HG02981 (cell line): ENCODE measurements at regions not wholly inside any gene's neighbourhood (a gene's known extent, or its start where the extent isn't known, plus 50 kb on each side); places are given as distances from the start of the nearest gene placed in this dataset.
"Not testable (repeated sequence)": the region's sequence is repeated elsewhere in the genome, so short reads cannot be mapped to it uniquely, and the experiment has no call there.

Source experiments
- ATAC-seq: cut with Tn5 transposase; IDR thresholded peaks from one replicate; pipeline ENCODE4 v1.9.1; 2021; ENCODE audit warnings: mild to moderate bottlenecking, moderate library complexity; ENCODE audit not compliant: unreplicated experiment

DNA sequence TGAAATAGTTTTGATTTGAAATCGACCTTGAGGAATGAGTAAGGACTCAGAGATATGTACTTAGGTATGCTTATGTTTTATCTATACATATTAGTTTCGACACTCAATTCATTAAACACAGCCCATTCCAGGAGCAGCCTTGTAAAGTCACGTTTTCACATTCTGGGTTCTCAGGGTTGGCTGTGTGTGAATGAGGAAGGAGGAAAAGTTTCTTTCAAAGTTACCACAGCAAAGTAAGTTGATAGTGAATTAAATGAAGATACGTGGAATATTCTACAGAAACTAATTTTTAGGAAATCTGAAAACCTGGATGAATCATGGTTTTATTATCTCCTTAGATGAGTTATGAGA is 133.5 kb downstream of the C3orf38 start:
- ATAC-seq: no peak

DNA sequence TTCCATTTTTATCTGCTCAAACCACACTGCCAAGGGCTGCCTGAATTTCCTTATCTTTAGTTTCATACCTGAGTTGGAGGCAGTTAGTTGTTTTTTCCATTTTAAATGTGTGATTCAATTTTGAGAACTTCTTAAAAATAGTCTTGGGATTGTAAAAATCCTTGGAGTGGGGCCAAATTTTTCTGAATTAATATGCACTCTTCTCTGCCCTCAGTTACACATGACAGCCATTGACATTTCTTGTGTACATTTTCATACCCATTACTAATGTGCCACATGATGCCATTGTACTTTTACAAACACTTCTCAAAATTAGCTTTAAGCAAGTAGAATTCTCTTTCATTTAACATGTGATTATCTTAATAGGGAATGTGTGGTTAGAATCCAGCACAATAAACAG is 141.7 kb downstream of the C3orf38 start:
- no peak for ATAC-seq

DNA sequence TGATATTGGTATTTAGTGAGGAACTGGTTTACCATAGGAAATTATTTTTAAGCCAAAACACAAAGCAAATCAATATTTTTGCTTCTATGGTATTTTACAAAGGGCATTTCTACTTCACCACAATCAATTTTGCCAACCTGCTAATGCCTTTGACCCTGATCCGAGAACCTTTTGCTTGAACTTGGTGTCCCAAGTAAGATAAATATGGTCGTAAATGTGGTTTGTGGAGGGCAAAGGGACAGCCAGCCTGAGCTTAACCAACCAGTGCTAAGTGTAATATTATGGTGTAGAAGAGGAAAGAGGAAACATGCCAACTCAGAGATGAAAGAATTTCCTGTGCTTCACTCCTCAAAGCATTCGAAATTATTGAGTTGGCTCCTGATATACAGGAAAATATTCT is 148.4 kb downstream of the C3orf38 start:
- no peak for ATAC-seq

DNA sequence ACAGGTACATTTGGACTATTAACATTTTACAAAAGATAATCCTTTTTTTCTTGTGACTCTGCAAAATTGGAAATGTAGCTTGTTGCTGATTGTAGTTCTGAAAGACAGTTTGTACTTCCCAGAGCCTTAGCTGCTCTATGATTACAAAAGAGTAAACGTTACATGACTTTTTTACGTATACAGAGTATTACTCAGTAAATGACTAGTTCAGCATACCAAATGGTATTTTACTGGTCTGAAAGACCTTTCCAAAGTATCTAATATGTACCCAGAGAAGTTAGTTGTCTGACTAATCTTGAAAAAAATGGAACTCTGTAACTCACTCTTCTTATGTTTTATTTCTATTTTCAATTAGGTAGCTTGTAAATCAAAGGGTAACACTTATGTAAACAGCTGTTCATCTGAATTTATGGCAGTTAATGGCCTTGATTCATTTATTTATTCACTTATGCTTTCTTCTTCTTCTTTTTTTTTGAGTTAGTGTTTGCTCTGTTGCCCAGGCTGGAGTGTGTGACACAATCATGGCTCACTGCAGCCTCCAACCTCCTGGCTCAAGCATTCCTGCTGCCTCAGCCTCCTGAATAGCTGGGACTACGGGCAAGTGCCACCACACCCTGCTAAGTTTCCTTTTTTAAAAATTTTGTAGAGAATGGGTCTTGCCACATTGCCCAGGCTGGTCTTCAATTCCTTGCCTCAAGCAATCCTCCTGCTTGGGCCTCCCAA is 151.7 kb downstream of the C3orf38 start:
- no peak for ATAC-seq

DNA sequence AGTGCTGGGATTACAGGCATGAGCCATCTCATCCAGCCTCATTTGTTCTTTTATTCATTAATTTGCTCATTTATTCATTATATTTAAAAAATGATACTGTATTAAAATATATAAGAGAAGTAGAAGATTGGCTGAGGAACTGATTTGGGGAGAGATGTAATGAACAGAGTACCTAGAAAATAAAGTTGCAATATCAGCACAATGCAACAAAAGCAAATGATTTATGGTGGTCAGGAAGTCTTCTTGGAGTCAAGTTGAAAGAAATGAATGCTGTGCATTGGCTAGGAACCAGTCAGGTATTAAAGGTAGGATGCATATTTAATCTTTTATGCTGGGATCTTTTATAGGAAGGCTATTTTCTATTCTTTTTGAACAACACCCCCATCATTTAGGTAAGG is 152.2 kb downstream of the C3orf38 start:
- no peak for ATAC-seq

DNA sequence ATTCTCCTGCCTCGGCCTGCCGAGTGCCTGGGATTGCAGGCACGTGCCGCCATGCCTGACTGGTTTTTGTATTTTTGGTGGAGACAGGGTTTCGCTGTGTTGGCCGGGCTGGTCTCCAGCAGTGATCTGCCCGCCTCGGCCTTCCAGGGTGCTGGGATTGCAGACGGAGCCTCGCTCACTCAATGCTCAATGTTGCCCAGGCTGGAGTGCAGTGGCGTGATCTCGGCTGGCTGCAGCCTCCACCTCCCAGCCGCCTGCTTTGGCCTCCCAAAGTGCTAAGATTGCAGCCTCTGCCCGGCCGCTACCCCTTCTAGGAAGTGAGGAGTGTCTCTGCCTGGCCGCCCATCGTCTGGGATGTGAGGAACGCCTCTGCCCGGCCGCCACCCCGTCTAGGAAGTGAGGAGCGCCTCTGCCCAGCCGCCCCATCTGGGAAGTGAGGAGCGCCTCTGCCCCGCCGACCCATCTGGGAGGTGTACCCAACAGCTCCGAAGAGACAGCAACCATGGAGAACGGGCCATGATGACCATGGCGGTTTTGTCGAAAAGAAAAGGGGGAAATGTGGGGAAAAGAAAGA is 153.7 kb downstream of the C3orf38 start:
- ATAC-seq: not testable (repeated sequence)

DNA sequence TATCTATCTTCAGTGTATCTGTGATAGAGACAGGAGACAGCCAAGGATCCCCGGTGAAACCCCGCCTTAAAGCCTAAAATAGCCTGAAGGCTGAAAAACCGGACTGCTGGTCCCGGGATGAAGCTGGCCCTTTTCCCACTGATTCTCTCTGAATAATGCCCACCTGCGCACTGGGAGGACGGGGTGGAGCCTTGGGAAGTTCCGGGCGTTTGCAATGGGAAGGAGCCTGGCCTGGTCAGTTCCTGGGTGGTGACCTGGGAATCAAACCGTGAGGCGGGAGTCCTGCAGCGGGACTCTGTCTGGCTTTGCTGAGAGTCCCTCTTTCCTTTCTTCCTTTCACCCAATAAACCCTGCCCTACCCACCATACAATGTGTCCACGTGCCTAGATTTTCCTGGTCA is 157.9 kb downstream of the C3orf38 start:
- no peak for ATAC-seq

DNA sequence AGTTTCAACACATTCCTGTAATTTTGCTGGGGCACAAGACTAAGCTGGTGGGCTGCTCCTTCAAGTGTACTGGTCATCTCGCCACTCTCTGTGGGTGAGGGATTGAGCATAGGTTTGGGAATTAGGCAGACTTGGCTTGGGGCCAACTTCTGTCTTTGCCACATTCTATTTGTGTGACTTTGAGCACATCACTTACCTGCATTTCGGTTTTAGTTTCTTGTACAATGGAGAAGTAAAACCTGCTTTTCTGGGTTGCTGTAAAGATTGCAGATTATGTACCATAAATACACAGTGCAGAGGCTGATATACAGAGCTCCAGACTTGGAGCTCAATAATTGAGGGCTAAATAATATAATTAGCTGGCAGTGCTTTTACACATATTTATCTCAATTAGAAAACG is 162.1 kb downstream of the C3orf38 start:
- ATAC-seq: no peak

DNA sequence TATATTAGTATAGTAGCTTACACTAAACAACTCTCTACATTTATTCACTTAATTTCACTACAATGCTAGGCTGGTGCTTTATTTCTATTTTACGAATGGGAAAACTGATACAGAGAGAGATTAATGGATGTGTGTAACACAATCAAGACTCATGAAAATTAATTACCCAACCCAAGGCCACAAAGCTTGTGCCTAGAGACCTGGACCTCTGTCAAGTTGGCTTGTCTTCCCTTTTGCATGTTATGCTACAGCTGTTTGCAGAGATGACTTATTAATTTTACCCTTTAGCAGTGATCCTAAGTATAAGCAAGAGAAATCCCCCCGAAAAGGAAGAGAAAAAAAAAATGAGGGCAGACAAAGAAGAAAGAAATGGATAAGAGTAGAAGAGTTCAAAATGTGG is 162.5 kb downstream of the C3orf38 start:
- no peak for ATAC-seq

DNA sequence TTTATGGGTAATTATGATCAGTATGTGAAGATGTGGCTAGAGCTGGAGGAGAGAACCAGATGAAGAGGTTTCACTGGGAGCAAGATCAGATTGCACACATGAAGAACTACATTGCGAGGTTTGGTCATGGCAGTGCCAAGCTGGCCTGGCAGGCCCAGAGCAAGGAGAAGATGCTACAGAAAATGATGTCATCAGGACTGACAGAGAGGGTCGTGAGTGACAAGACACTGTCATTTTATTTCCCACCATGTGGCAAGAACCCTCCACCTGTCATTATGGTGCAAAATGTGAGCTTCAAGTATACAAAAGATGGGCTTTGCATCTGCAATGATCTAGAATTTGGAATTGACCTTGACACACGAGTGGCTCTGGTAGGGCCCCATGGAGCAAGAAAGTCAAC is 168.3 kb downstream of the C3orf38 start:
- ATAC-seq: no peak

DNA sequence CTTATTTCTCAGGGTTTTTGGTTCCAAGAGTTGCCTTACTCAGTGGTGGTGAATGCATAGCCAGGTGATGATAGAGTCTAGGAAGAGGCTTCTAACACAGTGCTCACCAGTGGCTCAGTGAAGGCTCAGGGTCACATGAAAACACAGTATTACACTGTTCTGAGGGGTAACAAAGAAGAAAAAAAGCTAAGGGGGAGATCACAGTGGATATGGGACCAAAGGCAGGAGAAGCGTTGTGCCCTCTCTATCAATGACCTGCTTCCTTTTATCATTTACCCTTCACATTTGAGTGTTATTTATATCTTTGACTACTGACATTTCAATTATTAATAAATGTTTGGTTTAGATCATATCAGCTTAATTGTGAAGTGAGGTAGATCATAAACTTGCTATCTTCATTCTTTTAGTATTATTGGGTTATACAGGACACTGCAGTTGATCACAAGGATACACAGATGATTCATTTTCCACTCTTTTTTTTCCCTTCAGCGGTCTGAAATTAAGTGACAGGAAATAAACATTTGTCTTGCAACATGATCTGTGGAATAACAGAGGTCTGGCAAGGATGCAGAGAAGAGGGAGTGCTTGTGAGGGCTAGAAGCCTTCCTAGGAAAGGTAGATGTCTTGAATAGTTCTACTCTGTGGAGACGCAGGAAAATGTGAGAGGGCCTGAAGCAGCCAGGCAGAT is 171.7 kb downstream of the C3orf38 start:
- ATAC-seq: no peak

DNA sequence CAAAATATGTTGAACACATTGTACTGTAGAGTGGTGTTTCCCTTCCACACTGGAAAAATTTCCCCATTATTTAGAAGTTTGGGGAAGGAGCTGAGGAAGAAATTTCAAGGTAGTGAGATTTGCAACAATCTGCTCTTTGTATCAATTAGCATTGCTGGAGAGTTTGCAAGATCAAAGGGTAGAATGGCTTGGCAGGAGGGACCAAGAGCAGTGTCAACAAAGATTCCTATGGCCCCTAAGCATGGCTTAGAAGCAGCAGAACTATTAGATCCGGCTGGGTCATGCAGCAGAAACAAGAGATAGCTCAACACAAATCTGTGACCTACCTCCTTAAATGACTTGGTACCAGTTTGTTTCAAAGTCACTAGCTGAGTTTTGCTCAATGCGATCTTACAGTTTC is 175.0 kb downstream of the C3orf38 start:
- no peak for ATAC-seq

DNA sequence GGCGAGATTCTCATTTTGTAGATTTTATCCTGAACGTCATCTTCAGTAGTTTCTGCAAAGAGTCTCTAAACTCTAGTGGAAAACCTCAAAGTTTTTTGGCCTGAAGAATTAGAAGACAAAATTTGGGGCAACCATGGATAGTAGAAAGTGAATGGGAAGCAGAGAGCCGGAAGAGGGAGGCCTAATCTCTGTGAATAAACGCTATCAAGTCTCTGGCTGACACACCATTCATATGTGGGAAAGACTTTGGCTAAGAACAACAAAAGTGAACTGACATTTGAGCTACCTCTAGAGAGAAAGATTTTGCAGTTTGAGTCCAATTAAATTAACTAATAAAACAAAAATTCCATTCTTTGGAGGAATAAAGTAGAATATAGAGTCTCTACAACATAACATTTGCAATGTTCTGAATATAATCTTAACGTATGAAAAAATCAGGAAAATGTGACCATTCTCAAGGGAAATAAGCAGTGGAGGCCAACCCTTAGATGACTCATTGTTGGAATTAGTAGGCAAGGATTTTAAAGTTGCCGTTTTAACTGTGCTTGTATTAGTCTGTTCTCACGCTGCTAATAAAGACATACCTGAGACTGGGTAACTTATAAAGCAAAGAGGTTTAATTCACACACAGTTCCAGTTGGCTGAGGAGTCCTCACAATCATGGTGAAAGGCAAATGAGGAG is 184.6 kb downstream of the C3orf38 start:
- no peak for ATAC-seq

DNA sequence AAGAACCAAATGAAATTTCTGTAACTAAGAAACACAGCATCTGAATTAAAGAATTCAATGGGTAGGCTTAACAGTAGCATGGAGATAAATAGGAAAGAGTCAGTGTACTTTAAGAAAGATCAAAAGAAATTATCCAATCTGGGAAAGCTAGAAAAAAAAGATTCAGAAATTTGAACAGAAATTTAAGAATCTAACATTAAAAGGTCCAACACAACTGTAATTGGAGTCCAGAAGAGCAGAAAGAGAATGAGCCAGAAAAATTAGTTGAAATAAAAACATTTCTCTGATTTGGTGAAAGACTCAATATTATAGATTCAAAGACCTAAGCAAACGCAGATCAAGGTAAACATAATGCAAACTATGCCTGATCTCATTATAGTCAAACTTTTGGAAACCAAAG is 187.1 kb downstream of the C3orf38 start:
- ATAC-seq: no peak

DNA sequence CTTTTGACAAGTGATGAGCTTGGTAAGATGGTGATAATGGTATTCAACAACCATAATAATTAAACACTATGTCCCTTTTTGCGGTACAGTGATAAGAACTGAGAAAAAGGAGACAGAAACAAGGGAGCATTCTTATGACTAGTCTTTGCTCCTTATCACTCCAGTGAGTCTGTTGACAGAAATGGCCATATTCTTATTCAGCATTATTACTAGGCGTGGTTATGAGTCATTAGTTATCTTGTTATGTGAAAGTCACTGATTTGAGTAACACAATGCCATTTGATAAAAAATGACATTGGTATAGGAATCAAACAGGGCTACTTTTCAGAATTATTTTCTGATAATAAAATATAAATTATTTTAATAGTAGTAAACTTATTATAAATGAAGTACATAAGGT is 193.5 kb downstream of the C3orf38 start:
- ATAC-seq: no peak

DNA sequence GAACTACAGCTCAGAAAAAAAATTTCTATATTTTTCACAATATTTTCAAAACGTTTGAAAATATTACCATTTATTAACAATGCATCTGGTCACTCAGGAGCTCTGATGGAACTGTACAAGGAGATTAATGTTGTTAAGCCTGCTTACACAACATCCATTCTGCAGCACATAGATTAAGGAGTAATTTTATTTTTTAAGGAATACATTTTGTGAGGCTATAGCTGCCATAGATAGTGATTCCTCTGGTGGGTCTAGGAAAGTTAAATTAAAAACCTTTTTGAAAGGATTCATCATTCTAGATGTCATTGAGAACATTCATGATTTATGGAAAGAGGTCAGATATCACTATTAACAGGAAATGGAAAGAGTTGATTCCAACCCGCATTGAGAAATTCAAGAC is 196.9 kb downstream of the C3orf38 start:
- no peak for ATAC-seq

DNA sequence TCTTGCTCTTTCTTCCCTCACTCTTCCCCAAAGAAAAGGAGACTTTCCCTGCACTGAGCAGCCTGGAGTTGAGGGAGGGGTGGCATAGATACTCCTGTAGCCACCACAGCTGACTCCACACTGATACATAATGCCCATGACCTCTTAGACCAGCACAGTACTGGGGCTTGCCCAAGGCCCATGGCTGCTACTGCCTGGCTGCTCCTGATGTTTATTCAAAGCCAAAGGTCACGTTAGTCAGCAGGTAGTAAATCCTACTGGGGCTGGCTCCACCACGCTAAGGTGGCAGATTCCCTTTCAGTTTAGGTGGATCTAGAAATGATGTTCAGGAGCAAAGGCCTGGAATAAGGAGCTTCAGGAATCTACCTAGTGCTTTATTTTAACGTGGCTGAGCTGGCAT is 212.7 kb downstream of the C3orf38 start:
- no peak for ATAC-seq

DNA sequence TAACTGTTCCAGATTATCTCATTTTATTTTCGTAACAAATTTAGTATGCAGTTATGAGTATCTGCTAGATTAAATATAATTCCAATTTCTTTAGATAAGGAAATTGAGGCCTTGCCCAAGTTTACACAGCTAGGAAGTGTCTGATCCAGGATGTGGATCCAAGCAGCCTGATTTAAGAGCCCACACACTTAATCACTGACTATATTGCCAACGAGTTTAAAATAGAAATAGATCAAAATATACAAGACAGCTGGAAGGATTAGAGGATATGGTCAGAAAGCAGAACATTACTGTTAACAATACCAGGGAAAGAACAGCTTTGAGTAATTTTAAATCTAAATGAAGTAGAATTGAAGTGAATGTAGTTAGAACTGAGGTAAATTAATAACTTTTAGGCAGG is 215.2 kb downstream of the C3orf38 start:
- no peak for ATAC-seq

DNA sequence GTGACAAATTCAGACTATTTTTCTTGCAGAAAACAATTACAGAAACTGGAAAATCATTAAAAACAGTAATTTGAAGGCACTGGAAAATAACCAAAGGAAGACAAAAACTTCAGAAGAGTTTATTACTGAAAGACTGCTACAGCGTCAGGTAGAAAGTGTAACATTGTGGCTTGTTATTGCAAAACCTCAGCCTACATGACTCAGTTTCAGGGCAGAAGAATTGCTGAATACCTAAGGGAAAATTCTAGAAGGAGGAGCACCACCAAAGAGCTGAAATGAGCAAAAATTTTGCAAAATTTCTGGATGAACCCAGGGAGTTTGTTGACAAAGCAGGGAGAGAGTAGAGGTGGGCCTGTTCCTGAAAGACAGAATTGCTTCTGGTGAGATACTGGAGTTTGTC is 219.6 kb downstream of the C3orf38 start:
- ATAC-seq: no peak

DNA sequence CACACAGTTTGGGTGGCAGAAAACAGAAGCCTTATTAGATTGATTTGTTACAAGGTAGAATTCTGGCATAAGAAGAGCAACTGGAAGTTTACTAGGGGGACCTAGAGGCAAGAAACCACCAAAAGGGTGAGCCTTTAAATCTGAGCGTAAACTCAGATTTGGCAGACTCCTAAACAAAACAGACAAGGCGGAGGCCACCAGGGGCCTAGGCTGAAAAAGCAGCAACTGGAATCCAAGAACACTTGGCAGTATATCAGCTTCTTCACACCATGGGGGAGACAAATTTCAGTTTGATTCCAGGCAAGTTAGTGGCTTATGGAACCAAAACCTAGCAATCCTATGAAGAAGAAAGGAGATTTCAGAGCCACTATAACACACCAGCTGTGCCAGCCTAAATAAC is 220.0 kb downstream of the C3orf38 start:
- ATAC-seq: no peak

DNA sequence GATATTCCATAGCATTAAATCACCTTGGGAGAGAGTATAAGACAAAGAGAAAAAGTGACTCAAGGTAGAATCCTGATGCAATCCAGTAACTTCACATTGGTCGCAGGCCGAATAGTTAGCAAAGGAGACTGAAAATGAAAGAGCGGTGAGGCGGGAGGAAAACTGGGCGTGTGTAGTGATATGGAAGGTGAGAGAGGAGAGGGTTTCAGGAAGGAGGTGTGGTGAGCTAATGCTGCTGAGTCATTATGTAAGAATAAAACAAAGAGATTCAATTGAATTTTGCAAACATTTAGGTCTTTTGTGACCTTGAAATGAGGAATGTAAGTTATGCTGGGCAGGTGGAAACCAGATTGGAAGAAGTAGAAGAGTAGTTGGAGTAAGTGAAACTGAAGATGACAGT is 235.3 kb downstream of the C3orf38 start:
- ATAC-seq: no peak

DNA sequence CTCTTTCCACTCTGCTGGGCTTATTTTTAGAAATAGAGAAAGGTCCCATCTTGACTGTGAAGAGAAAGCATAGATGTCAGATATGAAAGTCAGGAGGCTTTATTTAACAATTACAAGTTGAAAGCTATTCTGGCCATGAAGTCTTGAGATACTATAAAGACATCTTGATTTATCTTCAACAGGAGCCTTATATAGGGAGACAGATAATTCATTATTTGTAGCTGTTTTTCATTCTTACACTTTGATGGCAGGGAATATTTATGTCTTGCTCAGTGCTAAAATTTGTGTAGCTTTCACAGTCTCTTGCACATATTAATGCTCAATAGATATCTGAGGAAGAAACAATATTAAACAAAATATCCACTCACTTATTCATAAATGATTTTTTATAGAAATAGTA is 248.8 kb downstream of the C3orf38 start:
- ATAC-seq: no peak
